Nucleus accumbens (tissue), 56 donors: ENCODE measurements at regions not wholly inside any gene's neighbourhood (a gene's known extent, or its start where the extent isn't known, plus 50 kb on each side); places are given as distances from the start of the nearest gene placed in this dataset.
"Not testable (repeated sequence)": the region's sequence is repeated elsewhere in the genome, so short reads cannot be mapped to it uniquely, and the experiment has no call there.

Experiments
- DNase-seq, 56 donors: peaks; one replicate each; lab custom pipeline; 2025; lab: John Stamatoyannopoulos, UW

GRCh38 chr13:60214213-60215055, 50.7 kb upstream of the DIAPH3 start:
- no peak for DNase-seq

GRCh38 chr13:60220072-60220471, 56.3 kb upstream of the DIAPH3 start:
- DNase-seq, result no peak

- no peak for DNase-seq
Observed at GRCh38 chr13:60221581-60221980, 57.9 kb upstream of the DIAPH3 start.

GRCh38 chr13:60226507-60226906, 62.8 kb upstream of the DIAPH3 start:
- DNase-seq, result no peak

- DNase-seq, result no peak
Observed at GRCh38 chr13:60227158-60227557, 63.4 kb upstream of the DIAPH3 start.

GRCh38 chr13:60229708-60230272, 66.1 kb upstream of the DIAPH3 start:
- DNase-seq, result no peak

- DNase-seq, result no peak
Observed at GRCh38 chr13:60230593-60230992, 66.9 kb upstream of the DIAPH3 start.

- DNase-seq, result no peak
Observed at GRCh38 chr13:60242043-60242595, 78.4 kb upstream of the DIAPH3 start.

GRCh38 chr13:60244381-60244780, 80.7 kb upstream of the DIAPH3 start:
- no peak for DNase-seq

GRCh38 chr13:60251419-60251818, 87.7 kb upstream of the DIAPH3 start:
- DNase-seq, result not testable (repeated sequence)

GRCh38 chr13:60258349-60258748, 94.6 kb upstream of the DIAPH3 start:
- DNase-seq, result no peak

GRCh38 chr13:60260440-60260839, 96.7 kb upstream of the DIAPH3 start:
- no peak for DNase-seq

GRCh38 chr13:60261432-60262351, 98.0 kb upstream of the DIAPH3 start:
- no peak for DNase-seq

GRCh38 chr13:60265566-60265965, 101.8 kb upstream of the DIAPH3 start:
- DNase-seq, result no peak

GRCh38 chr13:60267498-60268202, 103.9 kb upstream of the DIAPH3 start:
- DNase-seq, result peak in 1 of 56 donors; percentile 4

- no peak for DNase-seq
Observed at GRCh38 chr13:60268203-60268555, 104.5 kb upstream of the DIAPH3 start.

- DNase-seq, result no peak
Observed at GRCh38 chr13:60273971-60274527, 110.3 kb upstream of the DIAPH3 start.

- DNase-seq, result no peak
Observed at GRCh38 chr13:60274655-60275054, 110.9 kb upstream of the DIAPH3 start.

- DNase-seq, result no peak
Observed at GRCh38 chr13:60275208-60275607, 111.5 kb upstream of the DIAPH3 start.

GRCh38 chr13:60280524-60280923, 116.5 kb upstream of the TDRD3 start:
- DNase-seq, result not testable (repeated sequence)
